Uterus (tissue), 2 donors: ENCODE measurements at regions not wholly inside any gene's neighbourhood (a gene's known extent, or its start where the extent isn't known, plus 50 kb on each side); places are given as distances from the start of the nearest gene placed in this dataset.

Experiments used
- CTCF ChIP-seq, 4 experiments: fragments of 200-600 bp in 2 of 4; fragments of 450-650 bp in 2 of 4; sonication (generic) in 2 of 4; IDR thresholded peaks; one replicate each; pipeline ENCODE4 v1.5.1; 2016 to 2019; ENCODE audit warnings: antibody characterized with exemption in 4 of 4, mild to moderate bottlenecking in 2 of 4, moderate library complexity in 1 of 4
- POLR2A ChIP-seq, 2 donors: fragments of 450-650 bp; IDR thresholded peaks; one replicate each; pipeline ENCODE4 v1.6.1; 2016; ENCODE audit warnings: antibody characterized with exemption in 2 of 2, mild to moderate bottlenecking in 1 of 2, moderate library complexity in 1 of 2

- TF ChIP-seq CTCF (IDR thresholded peaks at IDR 0.05) (no peak), POLR2A (IDR thresholded peaks at IDR 0.05) (no peak)
Observed at GRCh38 chr9:36461323-36461722, 61.3 kb upstream of the RNF38 start.
